RWPE2 (cell line): ENCODE measurements at regions not wholly inside any gene's neighbourhood (a gene's known extent, or its start where the extent isn't known, plus 50 kb on each side); places are given as distances from the start of the nearest gene placed in this dataset.

Experiments
- ATAC-seq: fragments of 200-7000 bp; cut with Tn5 transposase; 3 replicates; pipeline ENCODE4 v1.9.1; 2021; ENCODE audit warnings: low read depth
- DNase-seq: peaks from one replicate; pipeline ENCODE4 v3.0.0-alpha.2; 2020; ENCODE audit warnings: low spot score
- H3K27ac ChIP-seq: fragments of 450-650 bp; 2 replicates; pipeline ENCODE4 v1.5.1; 2017; ENCODE audit warnings: mild to moderate bottlenecking; ENCODE audit not compliant: poor library complexity, severe bottlenecking
- H3K27me3 ChIP-seq: fragments of 250-450 bp; sonication (Bioruptor Pico); 2 replicates; pipeline ENCODE4 v1.5.1; 2021; ENCODE audit warnings: mild to moderate bottlenecking, moderate library complexity; ENCODE audit not compliant: insufficient read depth, poor library complexity, severe bottlenecking
- H3K36me3 ChIP-seq: fragments of 250-450 bp; sonication (Bioruptor Pico); 2 replicates; pipeline ENCODE4 v1.5.1; 2020; ENCODE audit warnings: low read depth, mild to moderate bottlenecking, moderate library complexity
- H3K4me1 ChIP-seq: fragments of 250-450 bp; sonication (Bioruptor Pico); 2 replicates; pipeline ENCODE4 v1.5.1; 2021; ENCODE audit warnings: mild to moderate bottlenecking, moderate library complexity; ENCODE audit not compliant: insufficient read depth, poor library complexity, severe bottlenecking
- H3K4me3 ChIP-seq: fragments of 250-450 bp; sonication (Bioruptor Pico); 2 replicates; pipeline ENCODE4 v1.5.1; 2021; ENCODE audit warnings: mild to moderate bottlenecking, moderate library complexity; ENCODE audit not compliant: severe bottlenecking
- H3K9me3 ChIP-seq: fragments of 250-450 bp; sonication (Bioruptor Pico); 2 replicates; pipeline ENCODE4 v1.5.1; 2021; ENCODE audit warnings: mild to moderate bottlenecking, moderate library complexity; ENCODE audit not compliant: severe bottlenecking
- CTCF ChIP-seq: fragments of 450-650 bp; IDR thresholded peaks from one replicate; pipeline ENCODE4 v1.5.1; 2017; ENCODE audit warnings: mild to moderate bottlenecking, moderate library complexity; ENCODE audit not compliant: poor library complexity, severe bottlenecking

GRCh38 chr22:46071451-46072109 lies 78.7 kb upstream of the PPARA start:
- Histone ChIP-seq H3K27me3 (no peaks in the 10 kb centered on the region), H3K4me3 (peak overlapping the region; percentile 64), H3K9me3 (no peaks in the 10 kb centered on the region), H3K4me1 (peaks cover 10% of the 10 kb centered on the region), H3K36me3 (peaks cover 45% of the 10 kb centered on the region), H3K27ac (peak overlapping the region; percentile 99)
- TF ChIP-seq CTCF = no peak
- ATAC-seq (peak; percentile 6; the same call in 2 of the 3 replicates), DNase-seq (peak; percentile 95)

GRCh38 chr22:46072110-46072881 lies 78.0 kb upstream of the PPARA start:
- TF ChIP-seq CTCF = no peak
- peak overlapping the region; percentile 64 for H3K4me3 ChIP-seq
- peaks cover 52% of the 10 kb centered on the region for H3K36me3 ChIP-seq
- no peaks in the 10 kb centered on the region for H3K9me3 ChIP-seq
- DNase-seq = peak; percentile 72
- H3K27me3 ChIP-seq = no peaks in the 10 kb centered on the region
- H3K27ac ChIP-seq = peak overlapping the region; percentile 99
- no peak for ATAC-seq
- peaks cover 10% of the 10 kb centered on the region for H3K4me1 ChIP-seq

- Histone ChIP-seq H3K4me3 (peak overlapping the region; percentile 64), H3K4me1 (peaks cover 7% of the 10 kb centered on the region), H3K36me3 (peaks cover 61% of the 10 kb centered on the region), H3K27me3 (no peaks in the 10 kb centered on the region), H3K9me3 (no peaks in the 10 kb centered on the region), H3K27ac (peak overlapping the region; percentile 99)
- ATAC-seq (no peak), DNase-seq (no peak)
- TF ChIP-seq CTCF = no peak
These were observed 77.2 kb upstream of the PPARA start for GRCh38 chr22:46072981-46073682.

- H3K36me3 ChIP-seq = peaks cover 65% of the 10 kb centered on the region
- peak overlapping the region; percentile 64 for H3K4me3 ChIP-seq
- no peaks in the 10 kb centered on the region for H3K4me1 ChIP-seq
- H3K27ac ChIP-seq = peak overlapping the region; percentile 99
- DNase-seq = peak; percentile 37
- H3K27me3 ChIP-seq = no peaks in the 10 kb centered on the region
- ATAC-seq = no peak
- no peaks in the 10 kb centered on the region for H3K9me3 ChIP-seq
- TF ChIP-seq CTCF = no peak
These were observed 76.4 kb upstream of the PPARA start for GRCh38 chr22:46073683-46074504.
